Neural progenitor cell (in vitro differentiated cells): ENCODE measurements at regions not wholly inside any gene's neighbourhood (a gene's known extent, or its start where the extent isn't known, plus 50 kb on each side); places are given as distances from the start of the nearest gene placed in this dataset.

Experiments
- CTCF ChIP-seq: fragments of 200-600 bp; sonication (generic); IDR thresholded peaks from 2 replicates; pipeline ENCODE4 v1.5.1; 2017; ENCODE audit warnings: antibody characterized with exemption, mild to moderate bottlenecking
- EZH2 ChIP-seq: fragments of 200-600 bp; sonication (generic); IDR thresholded peaks from 2 replicates; pipeline ENCODE4 v1.6.1; 2017; ENCODE audit warnings: antibody characterized with exemption, mild to moderate bottlenecking, moderate library complexity

GRCh38 chr15:95247071-95247984 is 1016.0 kb downstream of the MCTP2 start:
- TF ChIP-seq EZH2 (no peak), CTCF (no peak)
